SK-N-SH (cell line): ENCODE measurements at regions not wholly inside any gene's neighbourhood (a gene's known extent, or its start where the extent isn't known, plus 50 kb on each side); places are given as distances from the start of the nearest gene placed in this dataset.

Experiments
- CTCF ChIA-PET: fragments of 300-600, 350-600 bp; formaldehyde crosslinking; extraction: SDS; loops from one replicate; lab custom pipeline; 2021; lab: Yijun Ruan, JAX
- POLR2A ChIA-PET: fragments of 350-600 bp; sonication (Branson Sonifier 250); formaldehyde crosslinking; extraction: SDS; loops from one replicate; lab custom pipeline; 2020; ENCODE audit warnings: antibody characterized with exemption, inconsistent platforms; lab: Yijun Ruan, JAX
- DNase-seq: peaks from one replicate; pipeline ENCODE4 v3.0.0; 2012
- H2AFZ ChIP-seq: fragments of 200-600 bp; sonication (generic); 2 replicates; pipeline ENCODE4 v1.8.1; 2016; ENCODE audit warnings: antibody characterized with exemption, mild to moderate bottlenecking, low read depth
- H3F3A ChIP-seq: fragments of 200-600 bp; sonication (generic); replicated peaks from 2 replicates; pipeline ENCODE3; 2016; ENCODE audit warnings: antibody characterized with exemption, mild to moderate bottlenecking; ENCODE audit not compliant: insufficient read depth
- H3K27ac ChIP-seq, 2 experiments: fragments of 200-500 bp in 1 of 2; fragments of 200-600 bp in 1 of 2; sonication (Bioruptor generic) in 1 of 2; sonication (generic), shearing (Covaris generic) in 1 of 2; 2 replicates each; pipeline versions ENCODE4 v1.5.1 to v1.6.1; 2014 to 2016; ENCODE audit warnings: low read depth in 2 of 2, inconsistent platforms in 1 of 2, low read length in 1 of 2, mild to moderate bottlenecking in 1 of 2, mixed read lengths in 1 of 2
- H3K27me3 ChIP-seq: fragments of 200-600 bp; sonication (generic), shearing (Covaris generic); 2 replicates; pipeline ENCODE4 v1.6.1; 2016; ENCODE audit warnings: mixed run types; ENCODE audit not compliant: insufficient read depth
- H3K36me3 ChIP-seq, 2 experiments: fragments of 200-500 bp in 1 of 2; fragments of 200-600 bp in 1 of 2; sonication (Bioruptor generic) in 1 of 2; sonication (generic) in 1 of 2; replicated peaks in 1 of 2; 2 replicates each; pipeline versions ENCODE3 to v1.5.1; 2014 to 2016; ENCODE audit warnings: low read length in 1 of 2, mild to moderate bottlenecking in 1 of 2; ENCODE audit not compliant: insufficient read depth in 2 of 2, control insufficient read depth in 1 of 2
- H3K4me1 ChIP-seq, 2 experiments: fragments of 200-500 bp in 1 of 2; fragments of 200-600 bp in 1 of 2; sonication (Bioruptor generic) in 1 of 2; sonication (generic), shearing (Covaris generic) in 1 of 2; 2 replicates each; pipeline versions ENCODE4 v1.5.1 to v1.6.1; 2014 to 2016; ENCODE audit warnings: low read depth in 1 of 2, low read length in 1 of 2, mixed run types in 1 of 2; ENCODE audit not compliant: insufficient read depth in 2 of 2, control insufficient read depth in 1 of 2
- H3K4me2 ChIP-seq: fragments of 200-600 bp; sonication (generic), shearing (Covaris generic); 2 replicates; pipeline ENCODE4 v1.6.1; 2017; ENCODE audit warnings: mixed run types
- H3K4me3 ChIP-seq, 2 experiments: fragments of 200-500 bp in 1 of 2; fragments of 200-600 bp in 1 of 2; sonication (Bioruptor generic) in 1 of 2; sonication (generic), shearing (Covaris generic) in 1 of 2; 2 replicates each; pipeline versions ENCODE4 v1.5.1 to v1.8.1; 2014 to 2016; ENCODE audit warnings: low read depth in 2 of 2, inconsistent platforms in 1 of 2, low read length in 1 of 2, mild to moderate bottlenecking in 1 of 2, mixed read lengths in 1 of 2, moderate library complexity in 1 of 2
- H3K79me2 ChIP-seq: fragments of 200-600 bp; sonication (generic); 2 replicates; pipeline ENCODE4 v1.8.1; 2017; ENCODE audit warnings: mild to moderate bottlenecking; ENCODE audit not compliant: insufficient read depth
- H3K9ac ChIP-seq: fragments of 200-600 bp; sonication (generic); 2 replicates; pipeline ENCODE4 v1.6.1; 2017; ENCODE audit warnings: mixed run types
- H3K9me2 ChIP-seq: fragments of 200-600 bp; sonication (generic); 2 replicates; pipeline ENCODE4 v1.6.1; 2017; ENCODE audit warnings: mixed run types
- H3K9me3 ChIP-seq: fragments of 200-600 bp; sonication (generic); 2 replicates; pipeline ENCODE4 v1.6.1; 2017; ENCODE audit warnings: mixed run types, mild to moderate bottlenecking, moderate library complexity
- H4K20me1 ChIP-seq: fragments of 200-600 bp; sonication (generic); 2 replicates; pipeline ENCODE4 v1.6.1; 2017; ENCODE audit warnings: mild to moderate bottlenecking, mixed run types; ENCODE audit not compliant: insufficient read depth
- ELF1 ChIP-seq: IDR thresholded peaks from 2 replicates; pipeline ENCODE4 v1.4.0; 2012
- FOXM1 ChIP-seq: IDR thresholded peaks from 2 replicates; pipeline ENCODE4 v1.4.0; 2012; ENCODE audit warnings: low read depth, mild to moderate bottlenecking
- MEF2A ChIP-seq: IDR thresholded peaks from 2 replicates; pipeline ENCODE4 v1.4.0; 2012; ENCODE audit warnings: low read depth, borderline replicate concordance
- POLR2AphosphoS5 ChIP-seq: IDR thresholded peaks from 2 replicates; pipeline ENCODE4 v1.6.1; 2012; ENCODE audit warnings: low read depth, low read length
- RAD21 ChIP-seq: IDR thresholded peaks from 2 replicates; pipeline ENCODE4 v1.6.1; 2012; ENCODE audit warnings: mild to moderate bottlenecking, low read length
- RCOR1 ChIP-seq: fragments of 150-350 bp; IDR thresholded peaks from 2 replicates; pipeline ENCODE4 v1.6.1; 2017; ENCODE audit warnings: antibody characterized with exemption, low read length
- RFX5 ChIP-seq: IDR thresholded peaks from 2 replicates; pipeline ENCODE4 v1.6.1; 2012; ENCODE audit warnings: mild to moderate bottlenecking, improper control_type of control experiment, low read length
- SMC3 ChIP-seq: IDR thresholded peaks from 2 replicates; pipeline ENCODE4 v1.6.1; 2012; ENCODE audit warnings: low read depth, low read length, improper control_type of control experiment
- TAF1 ChIP-seq: IDR thresholded peaks from 2 replicates; pipeline ENCODE4 v1.6.1; 2012; ENCODE audit warnings: low read depth, mild to moderate bottlenecking, low read length, moderate library complexity, borderline replicate concordance
- USF1 ChIP-seq: IDR thresholded peaks from 2 replicates; pipeline ENCODE4 v1.4.0; 2012; ENCODE audit warnings: low read depth, borderline replicate concordance
- WGBS: methylation state at CpG from one replicate; pipeline ENCODE4 v1.1.6; 2017; ENCODE audit warnings: low lambda C conversion rate; 5-methylcytosine and 5-hydroxymethylcytosine counted together
- TF ChIP-seq, protein P1 (sequence below): fragments of 150-350 bp; IDR thresholded peaks from 2 replicates; pipeline ENCODE4 v1.6.1; 2016; ENCODE audit warnings: mild to moderate bottlenecking, low read depth, low read length

- no peaks in the 10 kb centered on the region for H3K9me3 ChIP-seq
- WGBS: 14% methylated on average over 2 of the region's 2 CpGs
- no peaks in the 10 kb centered on the region for H4K20me1 ChIP-seq
- CTCF ChIA-PET: no interaction called here
- no peaks in the 10 kb centered on the region for H3F3A ChIP-seq
- no peak overlapping the region for H3K4me3 ChIP-seq
- H3K36me3 ChIP-seq: no peaks in the 10 kb centered on the region
- TF ChIP-seq ELF1 (no peak), RCOR1 (no peak), USF1 (no peak), MEF2A (no peak), RFX5 (no peak), FOXM1 (no peak)
- TF ChIP-seq, protein P1, sequence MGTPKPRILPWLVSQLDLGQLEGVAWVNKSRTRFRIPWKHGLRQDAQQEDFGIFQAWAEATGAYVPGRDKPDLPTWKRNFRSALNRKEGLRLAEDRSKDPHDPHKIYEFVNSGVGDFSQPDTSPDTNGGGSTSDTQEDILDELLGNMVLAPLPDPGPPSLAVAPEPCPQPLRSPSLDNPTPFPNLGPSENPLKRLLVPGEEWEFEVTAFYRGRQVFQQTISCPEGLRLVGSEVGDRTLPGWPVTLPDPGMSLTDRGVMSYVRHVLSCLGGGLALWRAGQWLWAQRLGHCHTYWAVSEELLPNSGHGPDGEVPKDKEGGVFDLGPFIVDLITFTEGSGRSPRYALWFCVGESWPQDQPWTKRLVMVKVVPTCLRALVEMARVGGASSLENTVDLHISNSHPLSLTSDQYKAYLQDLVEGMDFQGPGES: no peak
- TF ChIP-seq, all 33 proteins: peak for 0
- no peak overlapping the region for H3K27ac ChIP-seq
- no peak overlapping the region for H3K4me2 ChIP-seq
- DNase-seq: no peak
- H3K4me1 ChIP-seq: no peaks in the 10 kb centered on the region
- H2AFZ ChIP-seq: no peak overlapping the region
- H3K79me2 ChIP-seq: no peaks in the 10 kb centered on the region
- POLR2A ChIA-PET: no interaction called here
- H3K9ac ChIP-seq: no peak overlapping the region
- H3K27me3 ChIP-seq: no peaks in the 10 kb centered on the region
- no peaks in the 10 kb centered on the region for H3K9me2 ChIP-seq
Observed at GRCh38 chr4:23456864-23457263, 433.0 kb downstream of the PPARGC1A start.

DNA sequence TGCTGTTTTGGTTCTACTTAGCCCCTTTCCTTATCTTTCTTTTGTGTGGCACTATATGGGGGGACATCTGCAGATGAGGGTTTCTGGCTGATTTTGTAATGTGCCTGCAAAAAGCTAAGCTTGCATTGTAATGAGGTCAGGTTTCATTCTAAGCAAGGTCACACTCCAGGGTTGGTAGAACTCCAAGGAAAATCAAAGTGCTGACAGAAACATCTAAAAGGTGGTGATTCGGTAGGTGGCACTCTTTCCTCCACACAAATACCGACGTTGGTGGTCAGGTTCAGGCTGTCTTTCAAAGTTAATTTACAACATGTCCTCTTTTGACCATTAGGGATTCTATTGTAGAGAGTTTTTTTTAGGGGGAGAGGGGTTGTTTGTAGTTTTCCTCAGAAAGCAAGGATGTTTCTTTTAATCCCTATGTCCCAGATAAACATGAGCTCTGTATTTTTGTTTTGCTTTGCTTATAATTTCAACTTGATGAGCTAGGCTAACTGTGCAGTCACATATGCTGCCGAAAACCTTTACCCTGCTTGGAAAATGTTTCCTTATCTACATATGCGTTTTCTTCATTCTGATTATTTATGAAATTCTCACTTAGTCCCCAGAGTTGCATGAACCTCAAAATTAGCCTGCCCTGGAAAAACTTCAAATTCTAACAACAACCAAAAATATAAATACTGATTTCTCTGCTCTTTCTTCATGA lies 434.2 kb downstream of the PPARGC1A start:
- WGBS: 6% methylated on average over 5 of the region's 5 CpGs
- POLR2A ChIA-PET: no interaction called here
- no peak overlapping the region for H3K9ac ChIP-seq
- no peaks in the 10 kb centered on the region for H4K20me1 ChIP-seq
- no peak overlapping the region for H2AFZ ChIP-seq
- H3K4me1 ChIP-seq: no peaks in the 10 kb centered on the region
- H3K9me3 ChIP-seq: no peaks in the 10 kb centered on the region
- H3K9me2 ChIP-seq: no peaks in the 10 kb centered on the region
- H3K27me3 ChIP-seq: no peaks in the 10 kb centered on the region
- H3K79me2 ChIP-seq: no peaks in the 10 kb centered on the region
- no peak overlapping the region for H3K4me2 ChIP-seq
- DNase-seq: no peak
- no peak overlapping the region; a peak in 1 of 4 replicates for H3K4me3 ChIP-seq
- no peak for TF ChIP-seq SMC3
- no peak for TF ChIP-seq TAF1
- no peak for TF ChIP-seq USF1
- TF ChIP-seq RAD21: peak; percentile 13; the same call in 1 of the 2 replicates
- TF ChIP-seq MEF2A: no peak
- TF ChIP-seq POLR2AphosphoS5: no peak
- TF ChIP-seq, all 33 proteins: peak for 1
- CTCF ChIA-PET: interaction anchor here (0.6 kb wide), 1 partner anchor 12 kb away, joined by 3 read pairs; no protein-coding TSS in a partner anchor
- Histone ChIP-seq H3F3A (no peaks in the 10 kb centered on the region), H3K36me3 (no peaks in the 10 kb centered on the region), H3K27ac (no peak overlapping the region)
